Stimulated activated naive CD8-positive, alpha-beta T cell treated with anti-CD3 and anti-CD28 coated beads, Interleukin-15, amount 100 ng/mL, for 72 hours (primary cell): ENCODE measurements at regions not wholly inside any gene's neighbourhood (a gene's known extent, or its start where the extent isn't known, plus 50 kb on each side); places are given as distances from the start of the nearest gene placed in this dataset.
A peak's percentile ranks its signal among the peaks of the same experiment; 100 is the strongest.
"Not testable (repeated sequence)": the region's sequence is repeated elsewhere in the genome, so short reads cannot be mapped to it uniquely, and the experiment has no call there.

Experiments used
- ATAC-seq: fragments of 150-1000 bp; cut with Tn5 transposase; 2 replicates; pipeline ENCODE4 v1.10.0; 2021; ENCODE audit warnings: mild to moderate bottlenecking, moderate library complexity
- DNase-seq, 2 donors: peaks; one replicate each; pipeline ENCODE4 v3.0.0; 2021 to 2022
- H3K27ac Mint-ChIP-seq, 2 donors: one replicate each; pipeline ENCODE4 v1.8.0; 2022; ENCODE audit warnings: mild to moderate bottlenecking in 2 of 2, mixed read lengths in 2 of 2, moderate library complexity in 2 of 2
- H3K27me3 Mint-ChIP-seq: one replicate; pipeline ENCODE4 v1.8.0; 2022; ENCODE audit warnings: mixed read lengths
- H3K4me1 Mint-ChIP-seq: one replicate; pipeline ENCODE4 v1.8.0; 2022; ENCODE audit warnings: mild to moderate bottlenecking, mixed read lengths
- H3K4me3 Mint-ChIP-seq, 2 donors: one replicate each; pipeline ENCODE4 v1.8.0; 2022; ENCODE audit warnings: mild to moderate bottlenecking in 2 of 2, mixed read lengths in 2 of 2, moderate library complexity in 1 of 2
- H3K9me3 Mint-ChIP-seq, 2 donors: one replicate each; pipeline ENCODE4 v1.8.0; 2022; ENCODE audit warnings: mixed read lengths in 2 of 2

DNA sequence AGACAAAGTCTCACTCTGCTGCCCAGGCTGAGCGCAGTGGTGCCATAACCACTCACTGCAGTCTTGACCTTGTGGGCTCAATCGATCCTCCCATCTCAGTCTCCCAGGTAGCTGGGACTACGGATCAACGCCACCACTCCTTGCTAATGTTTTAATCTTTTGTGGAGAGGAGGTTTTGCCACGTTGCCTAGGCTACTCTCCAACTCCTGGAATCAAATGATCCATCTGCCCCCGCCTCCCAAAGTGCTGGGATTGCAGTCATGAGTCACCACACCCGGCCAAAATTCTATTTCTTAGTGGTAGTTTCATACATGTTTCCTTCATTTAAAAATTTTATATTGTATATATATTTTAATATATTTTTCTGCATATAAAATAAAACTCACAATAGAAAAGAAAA, 125.8 kb upstream of the CLNK start:
- no peak for ATAC-seq
- peaks cover 10 to 21% of the 10 kb centered on the region in 2 donors for H3K9me3 Mint-ChIP-seq

DNA sequence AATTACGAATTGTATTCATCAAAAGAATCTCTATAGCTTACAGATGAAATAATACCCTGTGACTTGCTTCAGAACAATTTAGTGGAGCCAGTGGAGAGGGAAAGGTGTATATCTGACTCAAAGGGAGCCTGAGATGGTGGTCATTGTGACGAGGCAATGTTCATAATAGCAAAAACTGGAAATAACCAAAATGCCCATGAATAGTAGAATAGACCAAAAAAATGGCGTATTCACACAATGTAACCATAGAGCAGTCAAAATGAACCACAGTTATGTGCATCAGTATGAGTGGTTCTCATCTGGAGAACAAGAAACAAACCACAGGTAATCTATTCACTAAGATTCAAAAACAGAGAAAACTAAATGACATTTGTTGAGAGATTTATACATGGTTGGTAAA, 125.3 kb upstream of the CLNK start:
- no peaks in the 10 kb centered on the region for H3K4me1 Mint-ChIP-seq
- ATAC-seq (peak; percentile 61), DNase-seq (no peak)
- H3K27ac Mint-ChIP-seq: no peak overlapping the region
- H3K27me3 Mint-ChIP-seq: no peaks in the 10 kb centered on the region
- no peak overlapping the region for H3K4me3 Mint-ChIP-seq
- H3K9me3 Mint-ChIP-seq: peaks cover 15 to 24% of the 10 kb centered on the region in 2 donors

More for the DNA sequence above, 125.8 kb upstream of the CLNK start:
- Mint-ChIP-seq H3K27ac (no peak overlapping the region), H3K4me3 (no peak overlapping the region), H3K27me3 (no peaks in the 10 kb centered on the region), H3K4me1 (no peaks in the 10 kb centered on the region)
- no peak for DNase-seq

GRCh38 chr4:10808591-10808990, 124.0 kb upstream of the CLNK start:
- ATAC-seq (no peak), DNase-seq (no peak)
- Mint-ChIP-seq H3K4me1 (no peaks in the 10 kb centered on the region), H3K27me3 (no peaks in the 10 kb centered on the region), H3K27ac (peak overlapping the region in 1 of 2 donors; percentile 83), H3K9me3 (peaks cover 16 to 24% of the 10 kb centered on the region in 2 donors), H3K4me3 (no peak overlapping the region)

DNA sequence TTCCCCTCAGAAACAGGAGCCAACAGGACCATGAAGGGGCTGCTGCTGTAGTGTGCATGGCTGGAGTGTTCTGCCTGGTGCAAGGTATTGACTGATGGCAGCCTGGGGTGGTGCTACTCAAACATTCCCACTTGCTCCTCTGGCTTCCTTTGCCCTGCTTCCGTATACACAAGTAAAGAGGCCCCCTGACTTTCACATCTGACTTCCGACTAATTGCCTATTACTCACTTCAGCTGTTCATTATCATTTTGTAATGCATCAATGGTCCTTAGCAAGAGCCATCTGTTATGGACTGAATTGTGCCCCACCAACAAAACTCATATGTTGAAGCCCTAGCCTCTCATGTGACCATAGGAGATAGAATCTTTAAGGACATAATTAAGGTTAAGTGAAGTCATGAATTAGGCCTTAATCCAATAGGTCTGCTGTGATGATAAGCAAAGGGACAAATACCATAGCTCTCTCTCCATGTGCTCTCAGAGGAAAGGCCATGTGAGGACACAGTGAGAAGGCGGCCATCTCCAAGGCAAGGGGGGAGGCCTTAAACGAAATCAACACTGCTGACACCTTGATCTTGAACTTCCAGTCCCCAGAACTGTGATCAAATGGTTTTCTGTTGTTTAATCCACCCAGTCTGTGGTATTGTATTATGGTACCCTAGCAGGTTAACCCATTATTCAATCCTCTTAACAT, 122.5 kb upstream of the CLNK start:
- DNase-seq: no peak
- peaks cover 16 to 24% of the 10 kb centered on the region in 2 donors for H3K9me3 Mint-ChIP-seq
- no peaks in the 10 kb centered on the region for H3K27me3 Mint-ChIP-seq
- no peak overlapping the region for H3K27ac Mint-ChIP-seq
- H3K4me3 Mint-ChIP-seq: no peak overlapping the region
- H3K4me1 Mint-ChIP-seq: no peaks in the 10 kb centered on the region
- ATAC-seq: no peak

- Mint-ChIP-seq H3K27me3 (no peaks in the 10 kb centered on the region), H3K27ac (no peak overlapping the region), H3K9me3 (peaks cover 16 to 34% of the 10 kb centered on the region in 2 donors), H3K4me1 (no peaks in the 10 kb centered on the region), H3K4me3 (no peak overlapping the region)
- DNase-seq (no peak), ATAC-seq (no peak)
Measured at GRCh38 chr4:10803713-10804343, 119.3 kb upstream of the CLNK start.

GRCh38 chr4:10787365-10787764, 102.8 kb upstream of the CLNK start:
- no peaks in the 10 kb centered on the region for H3K27me3 Mint-ChIP-seq
- H3K4me1 Mint-ChIP-seq: peaks cover 6% of the 10 kb centered on the region
- H3K4me3 Mint-ChIP-seq: no peak overlapping the region
- ATAC-seq: no peak
- DNase-seq: no peak
- peaks cover 0 to 5% of the 10 kb centered on the region in 2 donors for H3K9me3 Mint-ChIP-seq
- no peak overlapping the region for H3K27ac Mint-ChIP-seq

GRCh38 chr4:10784621-10785020, 100.1 kb upstream of the CLNK start:
- H3K27ac Mint-ChIP-seq: peak overlapping the region in 1 of 2 donors; percentile 34
- no peak overlapping the region for H3K4me3 Mint-ChIP-seq
- H3K27me3 Mint-ChIP-seq: no peaks in the 10 kb centered on the region
- H3K4me1 Mint-ChIP-seq: peaks cover 6% of the 10 kb centered on the region
- H3K9me3 Mint-ChIP-seq: no peaks in the 10 kb centered on the region
- DNase-seq (no peak), ATAC-seq (no peak)

DNA sequence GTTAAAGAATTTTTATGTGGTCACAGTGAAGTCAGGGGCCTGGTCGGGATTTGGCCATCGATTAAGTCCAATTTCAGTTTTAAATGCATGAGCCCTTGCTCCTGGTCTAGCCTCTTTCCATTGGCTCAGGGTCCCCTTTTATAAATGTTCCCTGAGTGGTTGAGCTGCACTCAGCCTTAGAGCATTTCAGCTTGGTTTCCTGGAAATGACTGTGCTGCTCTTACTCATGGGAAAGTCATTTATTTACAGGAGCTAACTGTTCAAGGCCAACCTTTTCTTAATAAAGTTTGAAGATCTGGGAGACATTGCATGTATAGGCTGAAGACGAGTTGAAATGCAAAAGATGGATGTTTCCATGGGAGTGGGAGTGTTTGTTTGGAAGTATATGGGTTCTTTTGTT, 98.8 kb upstream of the CLNK start:
- Mint-ChIP-seq H3K4me1 (peaks cover 6% of the 10 kb centered on the region), H3K27me3 (no peaks in the 10 kb centered on the region), H3K9me3 (no peaks in the 10 kb centered on the region), H3K27ac (peak overlapping the region in 1 of 2 donors; percentile 82), H3K4me3 (no peak overlapping the region)
- ATAC-seq: no peak
- no peak for DNase-seq

DNA sequence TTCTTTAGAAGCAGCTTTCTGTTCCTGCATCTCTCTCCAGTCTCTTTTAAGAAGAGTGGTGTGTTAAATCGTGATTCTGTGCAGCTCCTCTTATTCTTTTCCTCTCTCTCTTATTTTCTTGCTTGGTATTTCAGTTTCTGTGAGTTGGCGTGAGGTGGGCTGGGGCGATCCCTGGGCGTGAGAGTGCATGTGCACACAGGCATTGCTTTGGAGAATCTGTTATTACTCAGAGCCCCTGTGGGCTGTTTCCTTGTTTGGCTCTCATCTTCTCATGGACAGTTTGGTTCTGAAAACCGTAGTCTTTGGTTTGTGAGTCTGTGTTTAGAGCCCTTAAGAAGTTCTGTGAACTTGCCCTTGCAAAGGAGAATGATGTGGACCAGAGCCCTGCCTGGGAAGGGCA, 97.2 kb upstream of the CLNK start:
- peak overlapping the region in 1 of 2 donors; percentile 0 for H3K27ac Mint-ChIP-seq
- no peaks in the 10 kb centered on the region for H3K9me3 Mint-ChIP-seq
- no peak for DNase-seq
- H3K4me1 Mint-ChIP-seq: peaks cover 6% of the 10 kb centered on the region
- no peak for ATAC-seq
- no peaks in the 10 kb centered on the region for H3K27me3 Mint-ChIP-seq
- H3K4me3 Mint-ChIP-seq: no peak overlapping the region

DNA sequence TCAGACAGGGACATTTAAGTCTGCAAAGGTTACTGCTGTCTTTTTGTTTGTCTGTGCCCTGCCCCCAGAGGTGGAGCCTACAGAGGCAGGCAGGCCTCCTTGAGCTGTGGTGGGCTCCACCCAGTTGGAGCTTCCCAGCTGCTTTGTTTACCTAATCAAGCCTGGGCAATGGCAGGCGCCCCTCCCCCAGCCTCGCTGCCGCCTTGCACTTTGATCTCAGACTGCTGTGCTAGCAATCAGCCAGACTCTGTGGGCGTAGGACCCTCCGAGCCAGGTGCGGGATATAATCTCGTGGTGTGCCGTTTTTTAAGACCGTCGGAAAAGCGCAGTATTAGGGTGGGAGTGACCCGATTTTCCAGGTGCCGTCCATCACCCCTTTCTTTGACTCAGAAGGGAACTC, 96.2 kb upstream of the CLNK start:
- DNase-seq, H3K9me3 Mint-ChIP-seq, H3K4me3 Mint-ChIP-seq, H3K27me3 Mint-ChIP-seq, H3K4me1 Mint-ChIP-seq, ATAC-seq: not testable (repeated sequence)
- peak overlapping the region in 1 of 2 donors; percentile 27 for H3K27ac Mint-ChIP-seq

DNA sequence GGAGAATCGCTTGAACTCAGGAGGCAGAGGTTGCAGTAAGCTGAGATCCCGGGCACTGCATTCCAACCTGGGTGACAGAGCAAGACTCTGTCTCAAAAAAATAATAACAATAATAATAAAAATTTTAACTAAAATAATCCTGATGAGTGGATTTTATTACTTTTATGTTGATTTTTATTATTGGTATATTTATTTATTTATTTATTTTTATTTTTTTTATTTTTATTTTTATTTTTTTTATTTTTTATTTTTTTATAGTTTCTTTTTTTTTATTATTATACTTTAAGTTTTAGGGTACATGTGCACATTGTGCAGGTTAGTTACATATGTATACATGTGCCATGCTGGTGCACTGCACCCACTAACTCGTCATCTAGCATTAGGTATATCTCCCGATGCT, 90.6 kb upstream of the CLNK start:
- not testable (repeated sequence) for H3K9me3 Mint-ChIP-seq, H3K4me3 Mint-ChIP-seq, H3K27ac Mint-ChIP-seq, DNase-seq, H3K27me3 Mint-ChIP-seq, ATAC-seq, H3K4me1 Mint-ChIP-seq

- Mint-ChIP-seq H3K9me3 (no peaks in the 10 kb centered on the region), H3K4me3 (no peak overlapping the region), H3K4me1 (no peaks in the 10 kb centered on the region), H3K27me3 (no peaks in the 10 kb centered on the region), H3K27ac (no peak overlapping the region)
- ATAC-seq: no peak
- no peak for DNase-seq
Measured at GRCh38 chr4:10773656-10774055, 89.1 kb upstream of the CLNK start.

- Mint-ChIP-seq H3K27me3 (no peaks in the 10 kb centered on the region), H3K9me3 (no peaks in the 10 kb centered on the region), H3K4me1 (no peaks in the 10 kb centered on the region), H3K27ac (no peak overlapping the region), H3K4me3 (no peak overlapping the region)
- DNase-seq (no peak), ATAC-seq (no peak)
Measured at GRCh38 chr4:10773010-10773409, 88.4 kb upstream of the CLNK start.

- Mint-ChIP-seq H3K27me3 (no peaks in the 10 kb centered on the region), H3K4me3 (no peak overlapping the region), H3K27ac (no peak overlapping the region), H3K4me1 (no peaks in the 10 kb centered on the region), H3K9me3 (peaks cover 15 to 22% of the 10 kb centered on the region in 2 donors)
- ATAC-seq: no peak
- DNase-seq: no peak
Measured at GRCh38 chr4:10765386-10765785, 80.8 kb upstream of the CLNK start.

- DNase-seq (no peak), ATAC-seq (no peak)
- H3K9me3 Mint-ChIP-seq: peaks cover 15 to 22% of the 10 kb centered on the region in 2 donors
- H3K4me1 Mint-ChIP-seq: no peaks in the 10 kb centered on the region
- H3K27ac Mint-ChIP-seq: no peak overlapping the region
- no peaks in the 10 kb centered on the region for H3K27me3 Mint-ChIP-seq
- H3K4me3 Mint-ChIP-seq: no peak overlapping the region
Measured at GRCh38 chr4:10762561-10762960, 78.0 kb upstream of the CLNK start.

DNA sequence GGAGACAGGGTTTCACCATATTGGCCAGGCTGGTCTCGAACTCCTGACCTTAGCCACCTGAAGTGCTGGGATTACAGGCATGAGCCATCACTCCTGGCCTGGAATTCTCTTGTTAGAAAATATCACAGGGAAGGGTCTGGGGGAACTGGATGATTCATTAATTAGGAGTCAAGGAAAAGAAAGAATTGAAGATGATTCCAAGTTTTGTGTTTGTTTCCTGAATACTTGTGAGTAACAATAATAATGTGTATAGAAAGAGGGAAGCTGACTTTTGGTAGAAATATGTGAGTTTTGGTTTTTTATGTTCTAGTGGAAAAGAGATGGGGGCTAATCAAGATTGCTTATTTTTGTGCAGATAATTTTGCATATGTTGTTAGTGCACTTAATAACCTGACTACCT, 77.3 kb upstream of the CLNK start:
- Mint-ChIP-seq H3K4me3 (no peak overlapping the region), H3K27ac (peak overlapping the region; percentile 69 to 75), H3K4me1 (no peaks in the 10 kb centered on the region), H3K9me3 (peaks cover 15 to 22% of the 10 kb centered on the region in 2 donors), H3K27me3 (no peaks in the 10 kb centered on the region)
- ATAC-seq (no peak), DNase-seq (no peak)

DNA sequence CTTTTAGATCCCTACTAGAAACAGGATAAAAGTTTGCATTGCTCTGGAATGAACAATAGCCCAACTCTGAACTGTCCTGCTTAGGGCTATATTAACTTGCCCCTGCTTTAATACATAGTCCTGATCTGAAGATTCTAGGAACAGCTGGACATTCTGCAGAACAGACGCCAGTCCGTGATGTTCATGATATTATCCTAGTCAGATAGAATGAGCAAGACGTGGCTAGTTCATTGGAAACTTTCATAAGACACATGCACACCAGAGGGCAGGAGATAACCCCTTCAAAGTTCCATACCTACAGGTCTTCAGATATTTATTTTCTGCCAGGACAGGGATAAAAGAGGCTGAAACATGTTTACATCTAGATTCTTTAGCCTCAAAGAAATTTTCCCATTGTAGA, 75.5 kb upstream of the CLNK start:
- no peak for DNase-seq
- H3K27ac Mint-ChIP-seq: no peak overlapping the region
- no peak for ATAC-seq
- no peak overlapping the region for H3K4me3 Mint-ChIP-seq
- no peaks in the 10 kb centered on the region for H3K4me1 Mint-ChIP-seq
- H3K9me3 Mint-ChIP-seq: peaks cover 15 to 19% of the 10 kb centered on the region in 2 donors
- H3K27me3 Mint-ChIP-seq: peaks cover 9% of the 10 kb centered on the region
